ENCODE measurements at regions not wholly inside any gene's neighbourhood (a gene's known extent, or its start where the extent isn't known, plus 50 kb on each side); places are given as distances from the start of the nearest gene placed in this dataset.

DNA sequence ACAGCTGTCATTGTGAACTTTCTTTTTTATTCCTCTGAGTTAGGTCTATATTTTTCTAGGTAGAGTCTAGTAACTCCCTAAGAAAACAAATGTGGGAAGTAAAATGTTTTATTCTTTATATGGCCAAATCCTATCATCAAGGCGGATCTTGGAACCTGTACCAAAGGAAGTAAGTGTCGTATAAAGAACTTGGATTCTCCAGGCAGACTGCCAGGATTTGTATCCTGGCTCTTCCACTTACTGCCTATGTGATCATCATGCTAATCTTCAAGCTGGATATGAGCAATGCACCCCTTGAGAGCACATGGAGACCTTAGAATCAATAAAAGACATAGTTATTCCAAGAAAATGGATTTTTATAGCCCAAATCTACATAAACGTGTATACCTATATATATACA, 286.5 kb downstream of the PCDH17 start:
- no peak for DNase-seq

DNA sequence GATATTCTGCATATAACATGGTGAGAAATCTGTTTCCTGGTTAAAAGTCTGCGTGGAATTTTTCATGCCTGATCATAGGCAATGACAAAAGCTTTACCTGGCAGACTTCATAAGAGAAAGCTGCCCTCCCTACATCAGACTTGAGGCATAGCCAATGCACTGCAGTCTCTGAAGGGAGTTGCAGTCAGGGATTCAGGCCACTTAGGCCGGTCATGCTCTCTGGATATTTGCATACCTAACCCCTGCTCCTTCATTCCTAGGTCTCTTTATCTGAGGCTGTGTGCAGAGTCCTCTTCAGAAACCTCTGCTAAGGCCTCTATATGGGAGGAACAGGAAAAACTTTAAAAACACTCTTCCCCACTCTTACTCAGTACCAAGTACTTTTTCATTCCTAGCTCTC, 287.4 kb downstream of the PCDH17 start:
- no peak for DNase-seq

DNA sequence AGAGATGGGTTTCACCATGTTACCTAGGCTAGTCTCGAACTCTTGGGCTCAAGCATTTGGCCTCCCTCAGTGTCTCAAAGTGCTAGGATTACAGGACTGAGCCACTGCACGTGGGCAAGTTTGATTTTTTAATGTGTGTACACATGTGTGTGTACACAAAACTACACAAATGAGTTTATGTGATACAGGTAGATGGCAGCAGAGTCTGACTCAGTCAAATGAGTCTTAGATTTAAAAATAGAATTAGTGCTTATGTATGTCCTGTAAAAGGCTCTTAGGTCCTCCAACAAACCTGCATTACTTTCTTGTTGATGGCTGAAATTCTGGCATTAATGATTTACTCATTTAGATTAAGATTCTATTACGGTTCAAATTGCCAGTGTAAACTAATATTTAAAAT, 293.7 kb downstream of the PCDH17 start:
- no peak for DNase-seq

DNA sequence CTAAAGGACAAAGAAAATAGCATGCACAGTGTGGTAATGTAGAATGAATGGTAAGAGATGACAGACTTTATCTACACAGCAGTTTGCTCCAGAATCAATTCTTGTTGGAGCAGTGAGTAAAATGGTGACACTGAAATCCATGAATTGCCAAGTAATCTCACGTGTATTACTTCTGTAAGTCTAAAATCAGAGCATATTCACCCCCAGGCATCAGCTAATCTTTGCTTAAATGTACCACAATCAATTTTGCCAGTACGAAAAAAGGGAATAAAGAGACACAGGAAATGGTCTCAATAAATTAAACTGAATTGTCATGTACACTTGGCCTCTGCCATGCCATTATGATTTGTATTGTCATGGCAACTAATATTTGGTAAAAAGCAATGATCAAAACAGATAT, 294.2 kb downstream of the PCDH17 start:
- no peak for DNase-seq

DNA sequence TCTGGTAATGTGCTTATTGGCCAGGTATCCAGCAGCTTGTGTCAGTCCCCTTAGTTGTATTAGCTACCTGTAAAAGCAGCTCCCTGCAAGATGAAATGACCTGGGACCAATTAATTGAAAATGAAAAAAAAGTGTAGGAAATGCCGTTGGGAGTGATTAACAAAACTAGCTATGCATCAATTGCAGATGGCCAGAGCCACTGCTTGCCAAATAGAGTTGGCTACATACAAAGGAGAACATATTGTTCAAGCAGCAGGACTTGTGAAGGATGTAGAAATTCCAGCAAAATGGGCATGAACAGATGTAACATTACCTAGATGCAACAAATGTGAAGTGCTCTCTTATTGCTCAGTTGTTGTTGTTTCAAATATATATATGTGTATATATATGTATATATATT, 300.5 kb downstream of the PCDH17 start:
- no peak for DNase-seq

DNA sequence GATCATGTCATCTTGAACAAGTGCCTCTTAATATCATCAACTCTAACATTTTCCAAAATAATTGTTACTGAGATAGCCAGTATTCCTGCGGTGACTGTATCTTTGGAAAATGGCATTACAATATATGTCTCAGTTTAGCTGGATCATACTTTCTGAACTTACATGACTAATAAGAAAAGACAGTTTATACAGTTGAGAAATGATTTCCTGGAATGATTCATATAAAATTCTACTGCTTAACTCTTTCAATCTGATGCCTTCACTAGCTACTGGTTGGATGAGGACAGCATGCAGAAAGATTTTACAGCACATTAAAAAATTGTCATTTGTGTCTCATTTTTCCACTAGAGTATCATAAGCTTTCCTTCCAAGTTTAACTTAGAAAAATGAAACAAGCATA, 302.1 kb downstream of the PCDH17 start:
- no peak for DNase-seq

DNA sequence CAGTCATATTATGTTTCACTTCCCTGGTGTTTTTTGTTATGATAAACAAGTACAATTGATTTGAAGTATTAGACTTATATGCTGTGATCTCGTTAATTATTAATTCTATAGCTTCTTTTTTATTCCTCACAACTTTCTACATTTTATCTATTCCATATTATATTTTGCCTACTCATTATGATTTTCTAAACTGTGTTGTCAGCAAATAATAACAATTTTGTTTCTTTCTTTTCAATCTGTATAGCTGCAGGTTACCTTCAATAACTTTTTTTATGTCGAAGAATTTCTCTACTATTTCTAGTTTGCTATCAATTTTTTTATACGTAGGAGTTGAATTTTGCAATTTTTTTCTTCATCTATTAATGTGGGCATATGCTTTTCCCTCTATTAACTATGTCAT, 304.4 kb downstream of the PCDH17 start:
- no peak for DNase-seq

DNA sequence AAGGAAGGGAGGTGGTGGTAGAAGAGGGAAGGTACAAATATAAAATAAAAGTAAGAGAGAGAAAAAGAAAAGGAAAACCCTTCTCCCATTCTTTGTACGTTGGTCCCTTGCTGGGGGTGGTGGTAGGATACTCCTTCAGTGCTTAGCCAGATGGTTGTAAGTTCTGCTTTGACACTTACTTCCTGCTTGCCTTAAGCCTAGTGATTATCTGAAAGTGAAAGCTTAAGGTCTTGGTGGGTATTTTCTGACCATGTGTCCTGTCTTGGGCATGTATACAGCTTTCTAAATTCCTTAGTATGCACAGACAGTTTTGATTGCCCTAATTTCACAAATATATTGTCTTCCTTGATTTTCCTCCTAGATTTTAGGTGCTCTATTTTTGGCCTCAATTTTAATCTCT, 314.8 kb downstream of the PCDH17 start:
- DNase-seq = no peak

DNA sequence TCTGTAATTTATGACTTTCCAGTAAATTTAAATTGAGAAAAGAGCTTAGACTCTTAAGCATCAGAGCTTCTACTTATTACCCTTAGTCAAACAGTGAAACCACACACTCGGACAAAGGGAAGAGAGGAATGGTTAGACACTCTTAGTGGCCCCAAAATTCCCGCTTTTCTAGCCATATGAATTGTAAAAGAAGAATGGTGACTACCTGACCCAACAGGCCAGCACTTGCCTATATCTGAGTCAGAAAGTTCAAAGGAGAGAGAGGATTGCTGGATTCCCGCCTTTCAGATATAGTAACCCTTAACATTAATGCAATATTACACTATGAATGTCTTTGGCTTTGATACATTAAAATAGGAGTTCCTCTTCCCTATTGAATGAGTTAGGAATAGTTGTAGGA, 317.3 kb downstream of the PCDH17 start:
- DNase-seq = no peak

DNA sequence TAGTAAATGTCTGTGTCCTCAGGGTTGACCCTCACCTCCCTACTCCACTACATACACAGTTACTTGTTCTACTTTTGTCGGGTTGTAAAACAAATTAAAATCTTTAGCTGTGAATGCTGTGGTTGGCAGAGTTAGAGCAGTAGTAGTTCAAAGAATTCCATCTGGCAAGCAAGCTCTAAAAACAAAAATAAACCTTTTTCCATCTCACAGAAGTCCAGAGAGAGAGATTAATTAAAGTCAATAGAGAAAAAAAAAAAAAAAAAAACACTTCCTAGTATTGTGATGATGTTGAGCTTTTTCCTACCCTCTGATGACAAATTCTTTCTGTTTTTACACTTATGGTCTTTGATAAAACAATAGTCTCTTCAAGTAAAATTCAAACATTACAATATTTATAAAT, 338.4 kb downstream of the PCDH17 start:
- DNase-seq = no peak

DNA sequence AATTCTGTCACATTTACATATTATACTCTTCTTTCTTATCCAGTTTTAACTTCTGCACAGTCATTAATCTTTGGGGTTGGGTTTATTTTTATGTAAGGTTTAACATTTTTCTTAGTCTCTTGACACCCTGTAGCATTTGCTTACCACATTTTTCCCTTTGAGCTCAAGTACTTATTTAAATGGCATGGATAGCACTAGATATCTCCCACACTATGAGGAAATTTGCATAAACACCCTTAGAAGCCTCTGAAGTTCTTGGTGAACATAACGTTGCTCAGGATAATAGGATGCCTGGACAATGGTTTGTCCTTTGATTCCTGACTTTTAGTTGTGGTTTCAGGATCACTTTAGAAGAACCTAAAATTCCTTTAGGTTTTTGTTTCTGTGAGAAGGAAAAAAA, 338.9 kb downstream of the PCDH17 start:
- DNase-seq = no peak

DNA sequence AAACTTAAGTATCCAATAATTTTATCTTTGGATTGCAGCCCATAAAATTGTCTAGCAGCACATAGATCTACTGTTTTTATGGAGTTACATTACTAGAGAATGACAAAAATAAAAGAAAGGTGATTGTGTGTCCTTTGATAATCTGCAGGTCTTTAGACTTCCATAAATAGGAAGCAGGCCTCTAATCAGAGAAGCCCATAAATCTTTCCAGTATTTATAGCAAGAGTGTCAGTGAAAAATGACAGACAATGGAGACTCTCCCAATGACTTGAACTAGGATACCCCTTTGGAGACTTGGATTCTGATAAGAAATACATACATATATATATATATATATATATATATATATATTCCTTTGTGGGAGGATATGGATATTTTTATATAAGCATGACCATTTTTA, 351.2 kb downstream of the PCDH17 start:
- DNase-seq = no peak

DNA sequence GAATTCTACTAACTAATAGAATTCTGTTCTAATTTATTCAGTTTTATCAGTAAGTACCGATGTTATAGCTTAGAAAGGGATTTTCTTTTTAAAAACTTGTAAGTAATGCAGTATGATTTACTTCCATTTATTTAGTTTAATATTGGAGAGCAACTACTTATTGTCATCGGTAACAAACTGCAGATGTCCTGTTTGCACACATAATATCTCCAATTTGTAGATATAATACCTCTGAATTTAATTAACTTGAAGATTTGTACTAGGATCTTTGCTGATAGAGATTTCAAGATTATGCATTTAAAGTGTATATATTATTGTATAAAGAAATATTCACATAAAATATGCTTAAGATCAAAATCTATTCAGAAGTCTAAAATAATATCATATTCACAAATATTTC, 356.7 kb downstream of the PCDH17 start:
- DNase-seq = no peak

DNA sequence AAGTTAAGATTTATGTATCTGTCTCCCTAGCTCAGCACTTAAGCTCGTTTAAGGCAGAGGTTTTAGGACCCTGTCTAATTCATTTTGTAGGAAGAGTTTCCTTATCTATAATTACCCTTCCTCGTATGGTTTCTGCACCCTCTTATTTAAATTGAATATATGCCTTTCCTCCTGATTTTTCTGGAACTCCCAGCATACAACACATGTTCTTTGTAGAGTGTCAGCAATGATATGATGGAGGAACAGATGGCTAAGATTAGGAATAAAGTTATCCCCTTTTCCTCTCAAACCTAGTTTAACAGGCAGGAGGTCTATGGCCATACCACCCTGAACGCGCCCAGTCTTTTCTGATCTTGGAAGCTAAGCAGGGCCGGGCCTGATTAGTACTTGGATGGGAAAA, 359.5 kb downstream of the PCDH17 start:
- DNase-seq = no peak

DNA sequence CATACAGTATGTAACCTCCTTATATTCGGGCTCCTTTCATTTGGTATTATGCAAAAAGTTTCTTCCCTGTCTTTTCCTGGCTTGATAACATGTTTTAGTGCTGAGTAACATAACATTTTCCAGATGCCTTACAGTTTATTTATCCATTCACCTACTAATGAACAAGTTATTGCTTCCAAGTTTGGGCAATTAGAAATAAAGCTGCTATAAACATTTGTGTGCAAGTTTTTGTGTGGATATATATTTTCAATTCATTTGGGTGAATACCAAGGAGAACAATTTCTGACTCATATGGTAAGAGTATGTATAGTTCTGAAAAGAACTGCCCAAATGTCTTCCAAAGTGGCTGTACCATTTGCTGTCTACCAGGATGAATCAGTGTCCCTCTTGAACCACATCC, 360.9 kb downstream of the PCDH17 start:
- DNase-seq = no peak

DNA sequence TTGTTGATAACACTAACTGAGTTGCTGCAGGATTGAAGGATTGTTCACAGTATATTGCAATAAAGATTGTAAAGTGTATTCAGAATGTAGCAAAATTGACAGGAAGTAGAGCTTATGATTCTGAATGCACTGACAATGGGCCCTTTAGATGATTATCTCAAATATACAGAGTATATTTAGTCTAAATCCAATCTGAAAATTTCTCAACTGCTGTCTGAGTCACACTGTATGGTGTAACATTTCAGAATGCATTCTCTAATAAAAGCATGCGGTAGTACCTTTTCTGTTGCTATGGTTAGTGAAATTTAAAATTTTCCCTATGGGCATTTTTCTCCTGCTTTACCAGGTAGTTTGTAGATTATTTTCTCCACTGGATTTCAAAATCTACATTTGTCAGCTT, 365.2 kb downstream of the PCDH17 start:
- no peak for DNase-seq

DNA sequence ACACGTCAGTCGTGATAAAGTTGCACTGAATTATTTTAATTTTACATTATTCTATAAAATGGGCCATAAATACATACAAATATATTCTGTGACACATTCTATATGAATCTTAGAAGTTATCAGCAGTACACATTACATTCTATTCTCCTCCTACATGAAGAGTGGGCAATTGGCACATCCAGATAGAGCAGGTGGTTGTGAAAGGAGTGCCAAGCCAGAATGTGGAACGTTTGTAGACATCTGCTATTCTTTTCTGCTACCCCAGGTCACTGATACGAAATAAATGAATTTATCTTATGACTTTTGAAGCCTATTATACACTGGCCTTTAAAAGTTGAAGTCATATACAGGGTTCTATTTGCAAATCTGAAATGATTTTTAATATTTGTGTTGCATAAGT, 373.2 kb downstream of the PCDH17 start:
- DNase-seq = no peak

DNA sequence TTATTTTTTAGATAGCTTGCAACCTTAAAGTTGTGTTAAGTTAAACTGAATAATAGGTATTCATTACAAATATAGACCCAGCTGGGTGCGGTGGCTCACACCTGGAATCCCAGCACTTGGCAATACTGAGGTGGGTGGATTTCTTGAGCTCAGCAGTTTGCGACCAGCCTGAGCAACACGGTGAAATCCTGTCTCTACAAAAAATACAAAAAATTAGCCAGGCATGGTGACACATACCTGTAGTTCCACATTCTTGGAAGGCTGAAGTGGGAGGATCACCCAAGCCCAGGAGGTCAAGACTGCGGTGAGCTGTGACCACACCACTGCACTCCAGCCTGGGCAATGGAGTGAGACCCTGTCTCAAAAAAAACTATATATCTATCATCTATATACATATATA, 386.5 kb downstream of the PCDH17 start:
- DNase-seq = no peak

DNA sequence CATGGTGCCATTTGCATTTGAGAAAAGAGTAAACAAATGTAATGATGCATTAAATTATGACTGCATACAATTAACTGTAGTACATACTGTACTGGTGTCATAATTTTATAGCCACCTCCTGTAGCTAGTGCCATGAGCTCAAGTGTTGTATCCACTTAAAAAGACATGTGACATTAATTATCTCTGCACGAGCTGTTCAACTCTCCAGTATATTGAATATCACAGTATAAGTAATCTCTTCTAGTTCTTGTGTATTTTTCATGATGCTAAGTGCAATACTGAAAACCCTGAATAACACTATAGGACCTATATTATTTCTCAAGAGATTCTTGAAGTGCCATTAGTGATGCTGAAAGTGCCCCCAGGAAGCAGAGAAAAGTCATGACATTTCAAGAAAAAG, 387.3 kb downstream of the PCDH17 start:
- no peak for DNase-seq

DNA sequence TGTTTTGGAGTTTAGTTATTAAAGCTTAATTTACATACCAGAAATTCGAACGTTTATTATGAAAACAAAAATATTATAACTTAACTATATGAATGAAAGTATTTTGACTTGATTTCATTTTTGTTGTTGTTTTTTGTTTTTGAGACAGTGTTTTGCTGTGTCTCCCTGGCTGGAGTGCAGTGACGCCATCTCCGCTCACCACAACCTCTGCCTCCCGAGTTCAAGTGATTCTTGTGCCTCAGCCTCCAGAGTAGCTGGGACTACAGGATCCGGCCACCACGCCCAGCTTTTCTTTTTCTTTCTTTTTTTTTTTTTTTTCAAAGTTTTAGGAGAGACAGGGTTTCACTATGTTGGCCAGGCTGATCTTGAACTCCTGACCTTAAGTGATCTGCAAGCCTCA, 392.6 kb downstream of the PCDH17 start:
- DNase-seq = no peak

DNA sequence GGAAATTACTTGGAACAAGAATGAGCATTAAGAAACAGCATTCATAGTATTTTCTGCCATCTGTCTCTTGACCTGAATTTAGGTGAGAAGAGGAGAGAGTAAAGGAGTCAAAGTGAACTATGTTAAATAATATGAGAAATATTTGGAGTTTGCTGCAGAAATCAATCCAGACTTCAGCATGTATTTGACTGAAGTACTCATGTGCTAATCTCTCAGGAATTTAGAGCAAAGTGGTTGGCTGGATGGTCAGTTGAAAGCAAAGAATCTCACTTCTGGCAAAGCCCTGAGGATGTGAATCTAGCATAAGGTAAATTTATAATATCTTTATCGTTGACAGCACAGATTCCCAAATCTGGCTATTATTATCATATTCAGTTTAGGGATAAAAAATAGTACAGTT, 394.3 kb downstream of the PCDH17 start:
- no peak for DNase-seq

DNA sequence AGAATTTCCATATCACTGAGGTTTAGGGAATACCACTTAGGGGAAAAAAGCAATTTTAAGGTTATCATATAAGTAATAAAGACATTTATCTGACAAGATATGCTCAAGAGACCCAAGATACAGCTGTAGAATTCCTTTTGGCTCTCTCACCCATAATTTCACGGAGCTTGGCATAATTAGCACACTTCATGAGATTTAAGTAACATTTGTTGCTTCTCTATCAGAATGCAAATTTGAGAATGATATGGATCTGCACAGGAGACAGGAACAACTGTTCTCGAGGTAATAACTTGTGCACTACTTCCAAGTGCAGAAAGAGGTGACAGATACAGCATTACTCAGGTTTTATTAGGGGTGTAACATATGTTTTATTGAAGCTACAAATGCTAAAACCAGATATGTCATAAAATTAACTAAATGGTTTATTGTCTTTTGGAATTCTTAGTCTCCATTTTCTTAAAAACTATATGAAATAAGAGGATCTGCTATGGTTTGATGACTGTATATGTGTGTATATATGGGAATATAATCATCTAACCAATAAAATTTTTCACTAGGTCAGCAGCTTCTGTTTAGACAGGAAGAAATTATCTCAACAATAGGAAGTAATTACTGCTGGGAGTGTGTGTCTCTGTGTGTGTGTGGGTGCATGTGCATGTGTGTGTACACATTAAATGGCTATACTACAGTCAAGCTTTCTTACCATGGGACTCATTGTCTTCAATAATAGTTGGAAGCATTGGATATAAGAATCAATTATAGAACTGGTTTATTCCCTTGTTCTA, 401.3 kb downstream of the PCDH17 start:
- DNase-seq = no peak

DNA sequence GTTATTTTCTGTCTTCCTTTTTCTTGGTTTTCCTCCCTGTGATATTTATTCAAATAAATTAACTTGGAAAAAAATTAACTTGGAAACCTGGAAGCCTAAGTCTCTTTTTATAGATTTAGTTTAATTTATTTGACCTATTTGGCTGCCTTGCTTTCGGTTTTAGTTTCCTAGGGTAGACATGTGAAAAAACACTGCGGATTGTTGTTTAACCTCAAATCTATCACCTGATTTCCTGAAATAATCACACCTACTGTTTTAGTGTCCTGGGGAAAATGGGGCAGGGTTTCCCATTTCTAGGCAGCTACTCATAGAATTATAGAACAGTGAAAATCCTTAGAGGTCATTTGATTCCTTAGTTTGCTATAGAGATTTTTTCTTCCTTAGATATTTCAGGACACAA, 412.4 kb downstream of the PCDH17 start:
- DNase-seq = no peak

DNA sequence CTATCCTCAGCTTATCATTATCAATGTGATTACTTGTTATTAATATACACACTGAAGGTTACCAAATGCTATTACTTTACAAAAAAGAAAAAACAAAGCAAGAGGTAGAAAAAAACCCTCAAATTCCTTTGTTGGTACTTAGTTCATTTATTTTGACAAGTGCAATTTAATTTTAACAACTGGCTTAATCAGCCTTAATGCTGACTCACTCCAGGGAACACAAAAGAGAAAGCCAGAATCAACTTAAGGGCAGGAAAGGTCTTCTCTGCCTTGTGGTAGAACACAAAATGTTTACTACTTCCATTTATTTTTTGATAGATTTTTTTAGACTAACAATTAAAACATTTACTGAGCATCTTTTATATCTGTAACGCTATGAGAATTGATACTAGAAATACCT, 417.1 kb downstream of the PCDH17 start:
- DNase-seq = no peak

DNA sequence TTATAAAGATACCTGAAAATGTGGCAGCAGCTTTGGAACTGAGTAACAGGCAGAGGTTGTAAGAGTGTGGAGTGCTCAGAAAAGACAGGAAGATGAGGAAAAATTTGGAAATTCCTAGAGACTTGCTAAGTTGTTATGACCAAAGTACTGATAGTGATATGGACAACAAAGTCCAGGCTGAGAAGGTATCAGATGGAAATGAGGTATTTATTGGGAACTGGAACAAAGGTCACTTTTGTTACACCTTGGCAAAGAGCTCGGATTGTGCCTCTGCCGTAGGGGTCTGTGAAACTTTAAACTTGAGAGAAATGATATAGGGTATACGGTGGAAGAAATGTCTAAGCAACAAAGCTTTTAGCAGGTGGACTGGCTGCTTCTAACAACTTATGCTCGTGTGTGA, 419.9 kb downstream of the PCDH17 start:
- no peak for DNase-seq
